Heart left ventricle (tissue), 13 donors: ENCODE measurements at regions not wholly inside any gene's neighbourhood (a gene's known extent, or its start where the extent isn't known, plus 50 kb on each side); places are given as distances from the start of the nearest gene placed in this dataset.
"Not testable (repeated sequence)": the region's sequence is repeated elsewhere in the genome, so short reads cannot be mapped to it uniquely, and the experiment has no call there.

Source experiments
- POLR2A ChIP-seq, 2 donors: fragments of 450-650 bp; IDR thresholded peaks; one replicate each; pipeline ENCODE4 v1.6.1; 2017; ENCODE audit warnings: antibody characterized with exemption in 2 of 2, mild to moderate bottlenecking in 2 of 2, moderate library complexity in 2 of 2
- TF ChIP-seq, protein P1 (sequence below), 12 donors: fragments of 200-600 bp; sonication (generic) in 4 of 12; IDR thresholded peaks; one replicate each; pipeline versions ENCODE4 v1.5.0 to v1.8.0; 2018 to 2022; ENCODE audit warnings: antibody characterized with exemption in 12 of 12, mild to moderate bottlenecking in 5 of 12
- donor health status: ischemic (EF 13 %, LVEDD 7.1; RV severe dilation, severe dysfunction).
- donor health status: DM: no; HTN: yes; CAD: no.
- donor health status: DM: no; HTN: no; CAD: no.
- donor health status: ischemic (EF 25% LVEDD 6.9; RV normal size, moderate dysfunction).
- donor health status: ischemic (EF 25% LVEDD 5.7; RV mildly dilated, moderate dysfunction).
- donor health status: ischemic (EF 35%, LVEDD 5.7; RV mildly dilated, moderate dysfunction).
- donor health status: nonischemic (EF 11% LVEDD 7.7; RV severe dilation, severe dysfunction).
- donor health status: DM: yes; HTN: yes; CAD: no.
- donor health status: PGD.
- donor health status: ischemic (EF 29% LVEDD 5.4; RV normal size, mild dysfunction).
- donor health status: nonischemic (EF 23%, LVEDD 6.1; RV moderate dilation, normal function).

DNA sequence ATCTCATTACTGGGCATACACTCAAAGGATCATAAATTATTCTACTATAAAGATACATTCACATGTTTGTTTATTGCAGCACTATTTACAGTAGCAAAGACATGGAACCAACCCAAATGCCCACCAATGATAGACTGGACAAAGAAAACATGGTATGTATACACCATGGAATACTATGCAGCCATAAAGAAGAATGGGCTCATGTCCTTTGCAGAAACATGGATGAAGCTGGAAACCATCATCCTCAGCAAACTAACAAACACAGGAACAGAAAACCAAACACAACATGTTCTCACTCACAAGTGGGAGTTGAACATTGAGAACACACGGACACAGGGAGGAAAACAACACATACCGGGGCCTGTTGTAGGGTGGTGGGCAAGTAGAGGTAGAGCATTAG is 433.1 kb upstream of the CPXCR1 start:
- TF ChIP-seq POLR2A (IDR thresholded peaks at IDR 0.05) = not testable (repeated sequence)
- TF ChIP-seq, protein P1, sequence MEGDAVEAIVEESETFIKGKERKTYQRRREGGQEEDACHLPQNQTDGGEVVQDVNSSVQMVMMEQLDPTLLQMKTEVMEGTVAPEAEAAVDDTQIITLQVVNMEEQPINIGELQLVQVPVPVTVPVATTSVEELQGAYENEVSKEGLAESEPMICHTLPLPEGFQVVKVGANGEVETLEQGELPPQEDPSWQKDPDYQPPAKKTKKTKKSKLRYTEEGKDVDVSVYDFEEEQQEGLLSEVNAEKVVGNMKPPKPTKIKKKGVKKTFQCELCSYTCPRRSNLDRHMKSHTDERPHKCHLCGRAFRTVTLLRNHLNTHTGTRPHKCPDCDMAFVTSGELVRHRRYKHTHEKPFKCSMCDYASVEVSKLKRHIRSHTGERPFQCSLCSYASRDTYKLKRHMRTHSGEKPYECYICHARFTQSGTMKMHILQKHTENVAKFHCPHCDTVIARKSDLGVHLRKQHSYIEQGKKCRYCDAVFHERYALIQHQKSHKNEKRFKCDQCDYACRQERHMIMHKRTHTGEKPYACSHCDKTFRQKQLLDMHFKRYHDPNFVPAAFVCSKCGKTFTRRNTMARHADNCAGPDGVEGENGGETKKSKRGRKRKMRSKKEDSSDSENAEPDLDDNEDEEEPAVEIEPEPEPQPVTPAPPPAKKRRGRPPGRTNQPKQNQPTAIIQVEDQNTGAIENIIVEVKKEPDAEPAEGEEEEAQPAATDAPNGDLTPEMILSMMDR (IDR thresholded peaks at IDR 0.05) = not testable (repeated sequence)
